ENCODE measurements at regions not wholly inside any gene's neighbourhood (a gene's known extent, or its start where the extent isn't known, plus 50 kb on each side); places are given as distances from the start of the nearest gene placed in this dataset.
"Not testable (repeated sequence)": the region's sequence is repeated elsewhere in the genome, so short reads cannot be mapped to it uniquely, and the experiment has no call there.

DNA sequence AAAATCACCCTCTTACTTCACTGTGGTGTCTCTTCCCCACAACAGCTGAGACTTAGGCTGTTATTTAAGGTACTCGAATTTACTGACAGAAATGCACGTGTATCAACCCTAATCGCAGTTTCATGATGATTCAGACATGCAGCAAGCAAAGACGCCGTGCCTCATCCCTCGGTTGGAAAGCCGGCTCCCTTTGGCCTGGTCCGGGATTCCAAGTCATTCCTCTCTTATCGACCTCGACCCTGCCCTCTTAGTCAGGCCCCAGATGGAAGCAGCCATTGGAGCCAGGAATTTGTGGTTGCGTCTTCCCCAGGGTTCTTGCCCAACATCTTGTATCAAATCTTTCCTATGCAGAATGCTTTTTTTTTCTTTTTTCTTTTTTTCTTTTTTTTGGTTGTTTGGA, 229.5 kb downstream of the GATA3 start:
- no peak for DNase-seq

- not testable (repeated sequence) for DNase-seq
Measured at GRCh38 chr10:8285970-8286369, 231.5 kb downstream of the GATA3 start.

DNA sequence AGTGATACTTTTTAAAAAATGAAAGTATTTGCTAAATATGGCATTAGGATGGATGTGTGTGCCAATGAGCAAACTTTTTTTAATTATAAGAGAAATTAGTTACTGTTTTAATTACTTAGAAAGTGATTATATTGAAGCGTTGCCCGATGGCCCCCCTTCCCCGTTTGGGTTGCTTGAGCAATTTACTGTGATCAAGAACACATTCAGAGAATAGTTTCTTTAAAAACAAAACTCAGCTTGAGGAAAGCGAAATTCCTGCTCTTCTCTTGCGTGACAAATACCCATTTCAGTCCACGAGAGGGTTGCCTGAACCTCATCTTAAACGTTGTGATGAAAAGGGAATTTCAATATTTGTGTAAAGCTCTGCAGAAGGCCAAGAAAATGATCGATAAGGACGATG, 234.1 kb downstream of the GATA3 start:
- DNase-seq = no peak

DNA sequence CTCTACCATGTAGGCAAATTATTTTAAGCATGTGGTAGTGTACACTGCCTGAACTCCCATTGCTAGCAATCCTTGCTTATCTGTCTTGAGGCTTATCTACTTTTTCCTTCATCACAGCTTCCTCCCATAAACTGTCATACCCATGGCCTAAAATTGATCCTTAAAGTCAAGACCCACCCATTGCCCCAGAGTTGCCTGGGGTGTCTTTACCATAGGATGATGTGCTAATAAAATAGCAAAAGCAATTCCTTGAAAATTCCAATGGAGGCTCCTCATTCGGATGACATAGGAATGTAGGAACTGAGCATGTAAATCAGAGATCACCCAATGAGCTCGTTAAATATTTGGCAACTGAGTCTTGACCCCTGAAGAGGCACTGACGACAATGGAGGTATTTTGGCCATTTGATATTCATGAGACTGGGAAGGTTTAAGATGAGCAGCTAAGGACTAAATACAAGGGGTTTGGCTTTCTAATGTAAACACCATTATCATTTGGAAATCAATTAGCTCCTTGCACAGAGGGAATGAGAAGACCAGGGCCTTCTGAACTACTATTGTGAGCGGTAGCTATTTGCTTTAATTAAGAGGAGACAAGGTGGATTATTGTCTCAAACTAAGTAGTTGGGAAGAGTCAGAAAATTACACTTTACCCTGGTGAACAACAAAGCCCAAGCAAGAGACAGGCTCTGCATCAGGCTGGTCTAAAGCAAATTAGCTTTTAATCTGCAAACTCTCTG, 234.9 kb downstream of the GATA3 start:
- DNase-seq = no peak

- no peak for DNase-seq
Measured at GRCh38 chr10:8294779-8295178, 240.3 kb downstream of the GATA3 start.

DNA sequence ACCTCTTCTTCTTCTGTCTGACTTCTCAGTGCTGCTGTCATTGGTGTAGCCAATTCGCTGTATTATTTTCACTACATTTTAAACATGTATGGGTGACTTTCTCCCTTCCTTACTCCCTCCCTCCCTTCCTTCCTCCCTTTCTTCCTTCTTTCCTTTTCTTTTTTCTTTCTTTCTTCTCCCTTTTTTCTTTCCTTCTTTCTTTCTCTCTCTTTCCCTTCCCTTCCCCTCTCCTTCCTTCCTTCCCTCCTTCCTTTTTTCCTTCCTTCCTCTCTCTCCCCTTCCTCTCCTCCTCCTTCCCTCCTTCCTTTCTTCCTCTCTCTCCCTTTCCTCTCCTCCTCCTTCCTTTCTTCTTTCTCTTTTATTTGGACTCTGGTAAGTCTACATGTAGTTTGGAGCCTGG, 240.8 kb downstream of the GATA3 start:
- no peak for DNase-seq

DNA sequence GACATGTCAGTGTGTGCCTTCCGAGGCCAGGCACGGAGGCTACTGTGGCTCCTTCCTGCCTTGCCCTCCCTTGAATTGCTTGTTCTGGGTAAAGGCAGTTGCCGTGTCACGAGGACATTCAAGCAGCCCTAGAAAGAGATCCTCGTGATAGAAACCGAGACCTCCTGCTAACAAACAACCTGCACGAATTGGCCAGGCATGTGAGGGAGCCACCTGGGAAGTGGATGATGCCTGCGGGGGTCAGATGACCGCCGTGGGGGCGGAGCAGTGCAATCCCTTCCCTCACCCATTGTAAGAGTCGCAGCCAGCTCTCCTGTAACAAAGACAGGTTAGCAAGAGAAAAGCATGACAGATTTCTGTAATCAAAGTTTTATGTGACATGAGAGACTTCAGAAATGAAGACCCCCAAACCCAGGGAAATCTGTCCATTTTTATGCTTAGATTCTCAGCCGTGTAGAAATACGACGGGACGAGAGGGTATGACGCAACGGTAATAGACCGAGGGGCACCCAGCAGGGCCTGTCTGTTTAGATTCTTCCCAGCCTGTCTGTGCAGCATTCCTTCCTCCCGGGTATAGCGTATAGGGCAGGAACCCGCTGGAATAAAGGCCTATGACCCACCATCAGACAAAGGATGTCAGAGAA, 241.7 kb downstream of the GATA3 start:
- DNase-seq = no peak

DNA sequence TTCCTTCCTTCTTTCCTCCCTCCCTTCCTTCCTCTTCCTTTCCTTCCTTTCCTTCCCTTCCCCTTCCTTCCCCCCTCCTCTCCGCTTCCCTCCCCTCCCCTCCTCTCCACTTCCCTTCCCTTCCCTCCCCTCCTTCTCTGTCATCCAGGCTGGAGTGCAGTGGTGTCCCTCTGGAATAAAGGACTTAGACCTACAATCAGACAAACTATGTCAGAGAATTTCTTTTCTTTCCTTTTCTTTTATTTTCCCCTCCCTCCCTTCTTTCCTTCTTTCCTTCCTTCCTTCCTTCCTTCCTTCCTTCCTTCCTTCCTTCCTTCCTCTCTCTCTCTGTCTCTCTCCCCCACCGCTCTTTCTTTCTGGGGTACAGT, 242.2 kb downstream of the GATA3 start:
- DNase-seq = no peak

DNA sequence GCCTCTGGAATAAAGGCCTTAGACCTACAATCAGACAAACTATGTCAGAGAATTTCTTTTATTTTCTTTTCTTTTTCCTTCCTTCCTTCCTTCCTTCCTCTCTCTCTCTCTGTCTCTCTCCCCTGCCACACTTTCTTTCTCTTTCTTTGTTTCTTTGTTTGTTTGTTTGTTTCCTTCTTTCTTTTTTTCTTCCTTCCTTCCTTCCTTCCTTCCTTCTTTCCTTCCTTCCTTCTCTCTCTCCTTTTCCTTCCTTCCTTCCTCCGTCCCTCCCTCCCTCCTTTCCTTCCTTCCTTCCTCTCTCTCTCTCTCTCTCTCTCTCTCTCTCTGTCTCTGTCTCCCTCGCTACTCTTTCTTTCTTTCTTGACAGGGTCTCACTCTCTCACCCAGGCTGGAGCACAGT, 242.6 kb downstream of the GATA3 start:
- DNase-seq = no peak

DNA sequence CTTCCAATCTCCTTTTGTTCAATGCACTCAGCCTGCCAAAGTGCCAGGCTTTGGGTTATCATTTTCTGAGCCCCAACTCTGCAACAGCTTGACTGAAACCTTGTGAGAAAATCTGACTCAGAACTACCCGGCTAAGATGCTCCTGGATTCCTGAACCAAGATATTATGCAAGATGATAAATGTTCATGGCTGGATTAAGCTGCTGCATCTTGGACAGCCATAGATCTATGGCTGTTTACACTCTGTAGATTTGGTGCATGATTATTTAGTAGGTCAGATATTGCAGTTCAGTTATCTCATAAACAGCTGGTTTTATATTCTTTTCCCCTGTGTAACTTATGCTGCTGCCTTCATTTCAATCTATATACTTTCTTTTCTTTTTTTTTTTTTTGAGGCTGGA, 243.5 kb downstream of the GATA3 start:
- no peak for DNase-seq

DNA sequence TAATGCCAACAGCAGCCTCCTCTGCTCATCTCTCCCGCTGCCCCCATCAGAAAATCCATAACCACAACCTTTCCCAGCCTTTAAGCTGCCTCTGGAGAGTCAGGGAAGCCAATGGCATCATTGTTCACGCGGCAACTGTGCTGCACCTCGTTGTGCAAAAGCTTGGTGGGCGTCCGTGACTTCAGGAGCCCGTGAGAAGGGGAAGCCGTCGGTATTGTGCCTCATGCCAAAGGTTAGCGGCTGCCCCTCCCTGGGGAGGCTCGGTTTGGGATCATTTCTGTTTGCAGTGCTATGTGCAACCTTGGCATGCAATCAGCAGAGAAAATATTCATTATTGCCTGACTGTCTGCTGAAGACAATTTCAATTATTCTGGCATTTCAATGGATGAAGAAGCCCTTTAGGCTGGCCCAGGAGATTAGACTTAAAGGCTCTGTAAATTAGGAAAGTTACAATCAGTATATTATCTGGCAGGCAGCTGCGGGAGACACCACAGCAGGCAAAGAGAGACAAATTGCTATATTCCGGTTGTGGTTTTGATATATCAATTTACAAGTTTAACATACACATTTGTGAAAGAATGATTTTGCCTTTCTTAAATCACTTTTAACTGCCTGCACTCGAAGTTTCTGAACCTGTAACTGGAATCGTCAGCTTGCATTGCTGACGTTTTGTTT, 244.5 kb downstream of the GATA3 start:
- DNase-seq = no peak

DNA sequence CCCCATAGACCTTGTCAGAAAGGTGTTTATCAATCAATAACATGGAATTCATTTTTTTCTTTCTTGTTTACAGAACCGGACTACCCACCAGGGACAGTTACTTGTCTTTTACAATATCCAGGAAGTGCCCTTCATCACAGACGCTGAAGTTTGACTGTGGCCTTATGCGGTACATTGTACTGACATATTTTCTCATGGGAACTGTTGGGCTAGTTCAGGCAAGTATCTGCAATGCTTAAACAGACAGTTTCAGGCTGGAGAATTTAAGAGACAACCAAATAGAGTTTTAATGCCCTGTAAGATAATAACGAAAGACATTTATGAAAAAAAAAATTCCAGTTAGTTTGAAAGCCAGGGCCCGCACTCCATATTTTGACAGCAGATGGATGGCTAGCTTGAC, 246.4 kb downstream of the GATA3 start:
- DNase-seq = no peak

DNA sequence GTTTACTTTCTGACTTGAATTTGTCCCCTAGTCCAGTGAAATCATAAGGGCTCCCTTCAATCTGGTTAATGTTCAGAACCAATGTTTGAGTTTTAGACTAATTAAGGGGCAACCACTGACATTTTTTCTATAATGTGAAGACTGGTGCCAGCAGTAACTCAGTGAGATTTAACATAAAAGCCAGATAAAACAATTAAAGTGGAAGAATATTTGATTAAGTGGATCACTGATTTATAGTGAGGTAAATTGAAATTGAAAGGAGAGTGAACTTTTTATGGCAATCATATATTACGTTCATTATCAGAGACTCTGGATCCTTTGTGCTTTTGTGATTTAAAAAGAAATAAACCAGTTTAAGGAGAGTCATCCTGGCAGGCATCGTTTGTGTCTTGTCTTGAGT, 246.8 kb downstream of the GATA3 start:
- no peak for DNase-seq

- DNase-seq = no peak
Measured at GRCh38 chr10:8301831-8302230, 247.3 kb downstream of the GATA3 start.

- no peak for DNase-seq
Measured at GRCh38 chr10:8302565-8302964, 248.1 kb downstream of the GATA3 start.

DNA sequence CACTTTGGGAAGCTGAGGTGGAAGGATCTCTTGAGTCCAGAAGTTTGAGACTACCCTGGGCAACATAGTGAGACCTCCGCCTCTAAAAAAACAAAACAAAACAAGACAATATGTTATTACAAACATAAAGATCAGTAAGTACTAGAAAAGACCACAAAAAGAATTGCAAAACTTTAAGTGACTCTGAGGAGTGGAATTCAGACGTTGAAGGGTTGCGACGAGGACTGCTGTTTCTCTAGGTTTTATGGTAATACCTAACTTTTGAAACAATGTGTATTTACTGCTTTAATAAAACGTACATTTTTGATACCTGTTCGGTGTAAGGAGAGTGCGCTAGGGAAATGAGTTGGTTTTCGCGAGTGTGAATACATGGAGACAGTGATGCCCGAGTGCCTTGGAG, 250.4 kb downstream of the GATA3 start:
- no peak for DNase-seq

DNA sequence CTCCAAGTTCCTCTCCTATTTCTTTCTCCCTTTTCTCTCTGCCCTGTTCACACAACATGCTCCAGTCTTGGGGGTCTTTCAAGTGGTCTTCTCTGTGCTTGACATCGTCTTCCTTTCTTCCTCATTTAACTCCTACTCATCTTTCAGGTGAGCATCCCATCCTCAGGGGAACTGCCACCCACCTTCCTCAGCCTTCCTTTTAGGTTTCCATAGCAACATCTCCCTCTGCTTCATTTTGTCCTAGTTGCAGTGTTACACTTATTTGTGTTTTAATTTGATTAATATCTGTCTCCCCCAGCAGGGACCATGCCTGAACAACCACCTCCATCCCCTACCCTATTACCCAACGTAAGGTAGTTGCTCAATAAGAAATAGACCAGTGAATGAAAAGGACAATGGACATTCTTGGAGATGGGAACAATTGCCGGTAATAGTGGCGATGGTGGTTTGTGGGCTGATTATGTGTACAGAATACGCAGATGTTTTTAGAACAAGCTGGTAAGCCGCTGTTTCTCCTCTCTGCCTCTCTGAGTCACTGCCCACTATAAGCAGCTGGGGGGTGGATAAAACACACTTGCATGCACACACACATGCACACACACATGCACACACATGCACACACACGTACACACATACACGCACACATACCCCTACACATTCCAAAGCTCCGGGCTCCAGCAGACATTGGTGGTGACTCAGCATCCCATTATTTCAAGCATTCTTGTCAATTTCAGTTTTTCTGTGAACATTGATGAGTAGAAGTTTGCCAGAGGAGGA, 251.6 kb downstream of the GATA3 start:
- DNase-seq = no peak

DNA sequence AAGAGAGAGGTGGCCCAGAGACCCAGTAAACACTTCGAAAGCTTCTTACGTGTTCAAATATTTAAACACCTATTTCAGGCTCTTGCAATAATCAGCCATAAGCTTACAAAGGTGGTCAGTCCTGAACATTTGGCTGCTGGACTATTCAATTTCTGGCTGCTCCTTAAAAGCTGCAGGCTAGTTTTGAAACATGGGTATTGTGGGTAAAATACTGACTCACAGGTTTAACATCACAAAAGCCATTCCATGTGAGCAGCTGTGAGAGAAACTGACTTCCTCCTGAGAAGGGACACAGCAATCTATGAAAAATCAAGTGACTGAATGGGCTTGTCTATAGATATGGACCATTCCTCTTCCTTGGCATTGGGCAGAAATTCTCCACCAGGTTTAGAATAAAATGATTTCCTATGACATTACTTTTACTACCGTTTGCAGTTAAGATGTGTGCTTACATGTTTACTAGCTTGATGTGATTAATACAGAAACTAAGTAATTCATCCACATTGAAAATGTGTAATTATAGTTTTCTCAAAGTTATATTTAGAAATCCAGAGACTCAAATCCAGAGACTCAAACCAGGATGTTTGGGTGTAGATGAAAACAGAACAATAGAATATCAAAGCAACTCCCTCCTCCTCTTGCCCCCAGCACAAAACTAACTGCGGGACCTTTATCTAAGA, 252.3 kb downstream of the GATA3 start:
- DNase-seq = no peak

DNA sequence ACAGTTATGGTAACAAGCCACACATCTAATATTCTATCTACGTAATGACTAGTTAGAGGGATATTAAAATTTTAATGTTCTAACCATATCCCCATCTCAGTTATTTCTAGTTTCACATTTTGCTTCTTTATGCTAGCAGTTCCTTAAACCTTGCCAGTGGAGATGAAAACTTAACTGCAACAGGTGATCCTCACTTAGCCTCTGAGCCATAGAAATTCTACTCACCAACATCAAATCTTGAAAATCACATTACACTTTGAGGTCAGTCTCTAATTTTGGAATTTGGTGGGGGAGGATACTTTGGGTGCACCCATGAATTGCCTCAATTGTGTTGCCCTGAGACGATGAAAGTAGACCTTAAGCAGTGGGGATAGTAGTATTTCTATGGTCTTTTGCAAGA, 256.4 kb downstream of the GATA3 start:
- no peak for DNase-seq

GRCh38 chr10:8311526-8312070, 257.1 kb downstream of the GATA3 start:
- DNase-seq = no peak

DNA sequence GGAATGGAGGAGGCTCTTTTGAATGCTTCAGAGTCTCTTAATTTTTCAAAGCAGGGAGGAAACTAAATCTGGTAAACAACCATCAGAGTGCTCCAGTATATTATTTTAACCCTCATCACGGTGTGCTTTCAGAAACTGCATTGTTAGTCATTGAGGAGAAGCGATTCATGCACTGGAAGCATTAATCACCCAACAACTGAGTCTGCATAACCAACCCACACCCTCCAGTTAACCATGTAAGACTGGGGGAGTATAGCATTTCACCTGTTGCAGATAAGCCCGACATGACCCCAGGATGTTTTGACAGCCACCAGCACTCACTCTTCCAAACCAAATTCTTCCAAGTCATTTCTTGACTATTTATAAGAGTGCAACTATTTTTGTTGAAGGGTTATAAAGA, 257.6 kb downstream of the GATA3 start:
- no peak for DNase-seq

DNA sequence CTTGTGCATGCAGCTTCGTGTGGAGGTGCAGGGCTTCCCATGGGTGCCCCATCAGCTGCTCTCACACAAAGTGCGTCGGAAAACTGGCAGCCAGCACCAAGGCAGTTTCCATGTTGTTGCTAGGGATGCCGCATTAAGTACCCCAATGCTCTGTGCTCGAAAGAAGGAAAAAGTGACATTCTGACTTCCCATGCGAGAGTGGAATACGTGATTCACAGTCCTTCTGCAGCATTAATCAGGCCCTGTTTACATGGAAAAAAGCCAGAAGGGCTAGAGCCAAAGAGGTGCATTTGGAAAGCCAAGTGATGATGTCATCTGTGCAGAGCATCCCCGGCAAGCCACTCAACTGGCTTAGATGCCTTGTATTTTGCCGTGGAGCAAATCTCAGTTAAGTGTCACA, 258.3 kb downstream of the GATA3 start:
- DNase-seq = no peak

GRCh38 chr10:8314486-8314885, 260.0 kb downstream of the GATA3 start:
- no peak for DNase-seq

All from NCI-H526 (cell line).